WI38 (cell line): ENCODE measurements at regions not wholly inside any gene's neighbourhood (a gene's known extent, or its start where the extent isn't known, plus 50 kb on each side); places are given as distances from the start of the nearest gene placed in this dataset.

Experiments used
- H3K4me3 ChIP-seq: 2 replicates; pipeline ENCODE4 v1.5.1; 2011; ENCODE audit warnings: low read depth, mild to moderate bottlenecking, control low read depth, low read length
- TF ChIP-seq, protein P1 (sequence below): IDR thresholded peaks from 2 replicates; pipeline ENCODE4 v1.5.1; 2012; ENCODE audit warnings: low read depth, mild to moderate bottlenecking, control low read depth, low read length

DNA sequence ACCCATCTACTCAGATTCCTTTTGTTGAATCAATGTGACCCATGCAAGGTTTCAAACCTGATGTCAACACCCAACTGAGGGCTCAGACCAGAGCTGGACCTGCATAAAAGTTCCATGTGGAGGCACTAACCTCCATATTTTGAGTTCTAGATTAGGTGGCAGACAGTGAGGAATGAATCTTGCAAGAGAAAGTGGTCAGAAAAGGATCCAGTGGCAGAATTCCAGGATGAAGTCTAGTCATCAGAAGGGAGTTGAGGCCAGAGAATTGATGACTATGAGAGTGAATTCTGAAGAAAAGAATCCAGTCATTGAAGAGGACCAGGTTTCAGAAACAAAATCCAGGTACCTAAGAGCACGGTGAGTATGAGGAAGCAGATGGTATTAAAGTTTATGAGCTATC lies 205.1 kb upstream of the RGMB start:
- TF ChIP-seq, protein P1, sequence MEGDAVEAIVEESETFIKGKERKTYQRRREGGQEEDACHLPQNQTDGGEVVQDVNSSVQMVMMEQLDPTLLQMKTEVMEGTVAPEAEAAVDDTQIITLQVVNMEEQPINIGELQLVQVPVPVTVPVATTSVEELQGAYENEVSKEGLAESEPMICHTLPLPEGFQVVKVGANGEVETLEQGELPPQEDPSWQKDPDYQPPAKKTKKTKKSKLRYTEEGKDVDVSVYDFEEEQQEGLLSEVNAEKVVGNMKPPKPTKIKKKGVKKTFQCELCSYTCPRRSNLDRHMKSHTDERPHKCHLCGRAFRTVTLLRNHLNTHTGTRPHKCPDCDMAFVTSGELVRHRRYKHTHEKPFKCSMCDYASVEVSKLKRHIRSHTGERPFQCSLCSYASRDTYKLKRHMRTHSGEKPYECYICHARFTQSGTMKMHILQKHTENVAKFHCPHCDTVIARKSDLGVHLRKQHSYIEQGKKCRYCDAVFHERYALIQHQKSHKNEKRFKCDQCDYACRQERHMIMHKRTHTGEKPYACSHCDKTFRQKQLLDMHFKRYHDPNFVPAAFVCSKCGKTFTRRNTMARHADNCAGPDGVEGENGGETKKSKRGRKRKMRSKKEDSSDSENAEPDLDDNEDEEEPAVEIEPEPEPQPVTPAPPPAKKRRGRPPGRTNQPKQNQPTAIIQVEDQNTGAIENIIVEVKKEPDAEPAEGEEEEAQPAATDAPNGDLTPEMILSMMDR, result no peak
- H3K4me3 ChIP-seq, result no peak overlapping the region

DNA sequence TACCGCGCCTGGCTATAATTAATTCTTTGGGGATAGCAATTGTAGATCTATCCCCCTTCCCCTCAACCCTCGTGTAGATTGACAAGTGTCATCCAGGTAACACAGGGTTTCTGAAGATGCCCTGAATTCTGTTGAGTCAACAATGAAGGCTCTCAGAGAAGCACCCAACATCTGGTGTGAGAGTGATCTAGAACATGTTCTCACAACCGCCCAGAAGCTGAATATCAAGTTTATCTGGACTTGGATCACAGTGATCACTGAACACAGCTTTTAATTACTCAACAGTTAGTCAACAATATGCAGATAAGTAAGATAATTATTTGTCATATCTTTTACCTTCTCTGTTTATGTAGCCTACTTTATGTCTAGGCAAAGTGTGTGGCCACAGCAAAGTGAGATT lies 204.2 kb upstream of the RGMB start:
- TF ChIP-seq, protein P1, result no peak
- no peak overlapping the region for H3K4me3 ChIP-seq

DNA sequence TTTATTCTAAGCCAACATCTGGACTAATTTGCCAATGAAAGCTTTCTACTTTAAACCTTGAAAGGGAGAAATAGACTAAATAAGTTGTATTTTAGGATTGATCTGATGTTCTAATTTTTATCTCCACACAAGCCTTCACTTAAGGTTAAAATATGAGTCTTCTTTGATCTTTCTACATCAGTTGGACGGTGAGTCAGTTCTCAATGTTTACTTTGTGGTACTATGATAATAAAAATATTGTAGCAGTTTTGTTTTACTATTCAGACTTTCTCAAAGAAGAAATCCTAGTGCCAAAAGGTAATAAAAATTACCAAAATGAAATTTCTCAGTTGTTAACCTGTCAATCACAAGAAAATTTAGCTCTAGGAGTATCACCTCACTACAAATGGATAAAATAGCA lies 203.5 kb upstream of the RGMB start:
- TF ChIP-seq, protein P1, result no peak
- H3K4me3 ChIP-seq, result no peak overlapping the region

DNA sequence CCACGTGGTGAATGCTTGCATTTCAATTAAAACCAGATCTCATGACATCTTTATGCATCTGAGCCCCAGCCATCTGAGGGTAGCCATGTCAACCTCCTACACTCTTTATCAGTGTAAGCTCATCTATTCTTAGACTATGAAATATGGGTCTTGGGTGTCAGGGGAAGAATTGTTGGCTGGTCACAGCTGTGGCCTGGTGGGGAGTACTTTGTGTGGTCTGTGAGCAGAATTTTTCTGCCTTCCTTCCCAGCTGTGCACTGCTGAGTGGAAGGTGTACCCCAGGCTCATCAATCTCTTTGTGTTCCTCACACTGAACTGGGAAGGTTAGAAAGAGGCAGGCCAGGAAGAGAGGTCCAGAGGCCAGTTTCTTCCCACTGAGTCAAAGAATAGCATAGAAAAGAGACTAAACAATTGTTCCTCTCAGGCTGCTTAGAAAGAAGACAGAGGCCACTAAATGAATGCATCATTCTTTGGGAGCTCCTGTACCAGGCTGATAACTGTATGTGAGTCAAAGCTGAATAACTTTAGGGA lies 202.7 kb upstream of the RGMB start:
- H3K4me3 ChIP-seq, result no peak overlapping the region
- TF ChIP-seq, protein P1, result no peak

DNA sequence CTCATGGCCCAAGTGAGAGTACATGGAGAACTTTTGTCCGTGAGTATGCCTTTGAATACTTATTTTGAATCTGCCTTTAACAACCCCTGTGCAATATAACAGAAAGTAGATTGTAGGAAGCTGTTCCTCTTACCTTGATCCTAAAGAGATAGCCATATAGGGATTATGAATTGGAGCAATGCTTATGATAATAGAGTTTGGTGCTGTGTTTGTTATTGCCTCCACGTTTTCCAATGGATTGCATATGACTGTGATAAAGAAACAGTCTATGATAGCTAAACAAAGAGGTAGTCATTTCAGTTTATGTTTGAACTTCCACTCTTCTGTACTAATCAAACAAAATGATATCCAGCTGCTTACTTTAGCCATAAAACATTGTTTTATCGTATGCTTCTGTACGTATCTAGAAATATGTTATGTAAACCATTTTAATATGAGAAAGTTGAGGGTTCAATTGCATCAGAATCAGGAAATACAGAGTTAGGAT lies 199.6 kb upstream of the RGMB start:
- TF ChIP-seq, protein P1, result no peak
- H3K4me3 ChIP-seq, result no peak overlapping the region

DNA sequence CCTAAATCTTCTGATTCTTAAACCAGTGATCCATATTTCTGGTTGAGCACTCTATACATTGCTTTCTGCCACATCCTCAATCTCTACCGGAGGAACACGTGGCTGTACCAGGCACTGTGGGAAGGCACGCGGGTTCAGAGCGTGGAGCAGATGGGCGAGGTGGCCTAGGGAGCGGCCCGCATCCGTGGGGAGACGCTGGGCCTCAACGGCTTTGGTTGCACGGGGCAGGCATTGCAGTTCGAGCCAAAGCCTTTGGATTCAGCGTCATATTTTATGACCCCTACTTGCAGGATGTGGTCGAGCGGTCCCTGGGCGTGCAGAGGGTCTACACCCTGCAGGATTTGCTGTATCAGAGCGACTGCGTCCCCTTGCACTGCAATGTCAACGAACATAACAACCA lies 197.2 kb upstream of the RGMB start:
- TF ChIP-seq, protein P1, result no peak
- no peak overlapping the region for H3K4me3 ChIP-seq

DNA sequence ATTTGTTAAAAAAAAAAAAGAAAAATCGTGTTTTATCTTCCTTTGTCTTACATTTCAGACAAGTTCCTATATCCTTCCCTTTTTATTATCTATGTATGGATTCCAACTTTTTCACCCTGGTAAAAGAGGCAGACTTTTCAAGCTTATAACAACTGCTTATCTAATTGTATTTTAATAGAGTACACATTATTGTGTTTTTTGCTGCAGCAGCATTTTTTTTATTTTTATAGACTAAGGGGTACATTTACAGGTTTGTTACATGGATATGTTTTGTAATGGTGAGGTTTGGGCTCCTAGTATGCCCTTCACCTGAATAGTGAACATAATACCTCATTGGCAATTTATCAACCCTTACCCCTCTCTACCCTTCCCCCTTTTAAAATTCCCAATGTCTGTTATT lies 195.0 kb upstream of the RGMB start:
- TF ChIP-seq, protein P1, result no peak
- H3K4me3 ChIP-seq, result no peak overlapping the region
